22Rv1 (cell line): ENCODE measurements at regions not wholly inside any gene's neighbourhood (a gene's known extent, or its start where the extent isn't known, plus 50 kb on each side); places are given as distances from the start of the nearest gene placed in this dataset.

Source experiments
- CTCF ChIP-seq: fragments of 450-650 bp; IDR thresholded peaks from 2 replicates; pipeline ENCODE4 v1.5.1; 2017; ENCODE audit warnings: mild to moderate bottlenecking
- ZFX ChIP-seq: fragments of 450-650 bp; IDR thresholded peaks from 2 replicates; pipeline ENCODE4 v1.6.1; 2017; ENCODE audit warnings: antibody characterized with exemption, borderline replicate concordance

- TF ChIP-seq CTCF (no peak), ZFX (no peak)
Observed at GRCh38 chr11:69964247-69964643, 113.9 kb upstream of the ANO1 start.
